GM23338 (cell line): ENCODE measurements at regions not wholly inside any gene's neighbourhood (a gene's known extent, or its start where the extent isn't known, plus 50 kb on each side); places are given as distances from the start of the nearest gene placed in this dataset.

Source experiments
- ATAC-seq: fragments of 200-7000 bp; cut with Tn5 transposase; 3 replicates; pipeline ENCODE4 v1.9.1; 2020
- DNase-seq: peaks from one replicate; pipeline ENCODE4 v3.0.0-alpha.2; 2015; ENCODE audit warnings: low spot score
- H2AFZ ChIP-seq: fragments of 200-600 bp; sonication (generic); 2 replicates; pipeline ENCODE4 v1.8.0; 2016; ENCODE audit warnings: antibody characterized with exemption, mild to moderate bottlenecking, moderate library complexity
- H3F3A ChIP-seq: fragments of 200-600 bp; sonication (generic); replicated peaks from 2 replicates; pipeline ENCODE4 v1.8.0; 2017; ENCODE audit warnings: antibody characterized with exemption, mixed run types, low read depth
- H3K27ac ChIP-seq: fragments of 200-600 bp; sonication (generic); 2 replicates; pipeline ENCODE4 v1.6.1; 2016; ENCODE audit warnings: low read depth
- H3K27me3 ChIP-seq: fragments of 200-600 bp; sonication (generic); 2 replicates; pipeline ENCODE4 v1.8.0; 2016; ENCODE audit warnings: mild to moderate bottlenecking, mixed run types, moderate library complexity; ENCODE audit not compliant: insufficient read depth
- H3K36me3 ChIP-seq: fragments of 200-600 bp; sonication (generic); 2 replicates; pipeline ENCODE4 v1.8.0; 2016; ENCODE audit warnings: mild to moderate bottlenecking; ENCODE audit not compliant: insufficient read depth
- H3K4me1 ChIP-seq: fragments of 200-600 bp; sonication (generic); 2 replicates; pipeline ENCODE4 v1.8.0; 2016; ENCODE audit warnings: mild to moderate bottlenecking, moderate library complexity; ENCODE audit not compliant: insufficient read depth
- H3K4me2 ChIP-seq: fragments of 200-600 bp; sonication (generic); 2 replicates; pipeline ENCODE4 v1.7.1; 2017; ENCODE audit warnings: mixed run types
- H3K4me3 ChIP-seq: fragments of 200-600 bp; sonication (generic); 2 replicates; pipeline ENCODE4 v1.6.1; 2016; ENCODE audit warnings: mixed run types
- H3K79me2 ChIP-seq: fragments of 200-600 bp; sonication (generic); replicated peaks from 2 replicates; pipeline ENCODE4 v1.8.0; 2017; ENCODE audit warnings: mild to moderate bottlenecking; ENCODE audit not compliant: insufficient read depth
- H3K9me2 ChIP-seq: fragments of 200-600 bp; sonication (generic); 2 replicates; pipeline ENCODE4 v1.8.0; 2017; ENCODE audit not compliant: insufficient read depth
- H4K20me1 ChIP-seq: fragments of 200-600 bp; sonication (generic); replicated peaks from 2 replicates; pipeline ENCODE4 v1.8.0; 2017; ENCODE audit warnings: mild to moderate bottlenecking; ENCODE audit not compliant: insufficient read depth
- H3K27ac Mint-ChIP-seq: 2 replicates; pipeline ENCODE4 v1.8.0; 2020; ENCODE audit warnings: inconsistent platforms, mild to moderate bottlenecking, moderate library complexity, mixed read lengths
- H3K27me3 Mint-ChIP-seq: 3 replicates; pipeline ENCODE4 v1.8.0; 2022; ENCODE audit warnings: low read depth, mild to moderate bottlenecking, moderate library complexity, mixed read lengths, inconsistent platforms; ENCODE audit not compliant: insufficient read depth, poor library complexity
- H3K36me3 Mint-ChIP-seq: 3 replicates; pipeline ENCODE4 v1.8.0; 2021; ENCODE audit warnings: low read depth, mild to moderate bottlenecking, inconsistent platforms, moderate library complexity, mixed read lengths
- H3K4me1 Mint-ChIP-seq: 3 replicates; pipeline ENCODE4 v1.8.0; 2020; ENCODE audit warnings: mild to moderate bottlenecking, inconsistent platforms, mixed read lengths
- H3K4me3 Mint-ChIP-seq: 3 replicates; pipeline ENCODE4 v1.8.0; 2021; ENCODE audit warnings: moderate library complexity, mild to moderate bottlenecking, inconsistent platforms, mixed read lengths
- H3K9me3 Mint-ChIP-seq: 3 replicates; pipeline ENCODE4 v1.8.0; 2020; ENCODE audit warnings: moderate library complexity, mild to moderate bottlenecking, inconsistent platforms, mixed read lengths
- CREB1 ChIP-seq: fragments of 250-450 bp; sonication (Bioruptor Pico); IDR thresholded peaks from 2 replicates; pipeline ENCODE4 v1.5.0; 2020; ENCODE audit warnings: low read depth, mild to moderate bottlenecking, moderate library complexity
- EZH2 ChIP-seq: fragments of 200-600 bp; sonication (generic); IDR thresholded peaks from one replicate; pipeline ENCODE4 v1.8.0; 2017; ENCODE audit warnings: antibody characterized with exemption, mild to moderate bottlenecking, low read depth; ENCODE audit not compliant: unreplicated experiment
- EZH2phosphoT487 ChIP-seq: fragments of 200-600 bp; sonication (generic); IDR thresholded peaks from one replicate; pipeline ENCODE4 v1.8.1; 2018; ENCODE audit warnings: antibody characterized with exemption; ENCODE audit not compliant: unreplicated experiment
- JUNB ChIP-seq: IDR thresholded peaks from one replicate; pipeline ENCODE4 v1.6.1; 2016; ENCODE audit warnings: antibody characterized with exemption; ENCODE audit not compliant: unreplicated experiment
- NANOG ChIP-seq: IDR thresholded peaks from 2 replicates; pipeline ENCODE4 v1.6.1; 2016; ENCODE audit warnings: antibody characterized with exemption, borderline replicate concordance
- POLR2AphosphoS5 ChIP-seq: IDR thresholded peaks from 2 replicates; pipeline ENCODE4 v1.6.1; 2016; ENCODE audit warnings: antibody characterized with exemption, low read depth
- REST ChIP-seq: IDR thresholded peaks from one replicate; pipeline ENCODE4 v1.6.1; 2018; ENCODE audit warnings: antibody characterized with exemption; ENCODE audit not compliant: unreplicated experiment
- STAT1 ChIP-seq: IDR thresholded peaks from one replicate; pipeline ENCODE4 v1.6.1; 2016; ENCODE audit warnings: antibody characterized with exemption; ENCODE audit not compliant: unreplicated experiment
- ZNF114 ChIP-seq: fragments of 250-450 bp; sonication (Bioruptor Pico); IDR thresholded peaks from 2 replicates; pipeline ENCODE4 v1.5.0; 2020; ENCODE audit warnings: mild to moderate bottlenecking, moderate library complexity
- ZNF331 ChIP-seq: fragments of 250-450 bp; sonication (Bioruptor Pico); IDR thresholded peaks from 2 replicates; pipeline ENCODE4 v1.5.0; 2020; ENCODE audit warnings: low read depth, mild to moderate bottlenecking, moderate library complexity
- ZNF462 ChIP-seq: fragments of 250-450 bp; sonication (Bioruptor Pico); IDR thresholded peaks from 2 replicates; pipeline ENCODE4 v1.5.0; 2020; ENCODE audit warnings: mild to moderate bottlenecking, moderate library complexity
- TF ChIP-seq, protein P1 (sequence below), 2 experiments: fragments of 200-600 bp in 1 of 2; sonication (generic) in 1 of 2; conservative IDR thresholded peaks; 2 replicates each; pipeline versions ENCODE4 v1.5.1 to v1.6.1; 2016 to 2017; ENCODE audit warnings: antibody characterized with exemption in 2 of 2, low read depth in 2 of 2, mild to moderate bottlenecking in 2 of 2, moderate library complexity in 1 of 2
- TF ChIP-seq, protein P2 (sequence below): IDR thresholded peaks from 2 replicates; pipeline ENCODE4 v1.6.1; 2016; ENCODE audit warnings: antibody characterized with exemption

- Mint-ChIP-seq H3K4me3 (no peak overlapping the region), H3K9me3 (peaks cover 2% of the 10 kb centered on the region; the same call in 2 of the 3 replicates), H3K4me1 (peaks cover 22% of the 10 kb centered on the region), H3K27me3 (no peaks in the 10 kb centered on the region), H3K27ac (no peak overlapping the region), H3K36me3 (peaks cover 6% of the 10 kb centered on the region; the same call in 2 of the 3 replicates)
- DNase-seq: no peak
- Histone ChIP-seq H3K9me2 (peaks cover 3% of the 10 kb centered on the region; the same call in 1 of the 2 replicates), H3K4me1 (peaks cover 16% of the 10 kb centered on the region), H3F3A (no peaks in the 10 kb centered on the region), H3K79me2 (no peaks in the 10 kb centered on the region), H2AFZ (peak overlapping the region; percentile 30; the same call in 1 of the 2 replicates), H3K27me3 (no peaks in the 10 kb centered on the region), H3K4me2 (no peak overlapping the region), H3K4me3 (no peak overlapping the region), H3K27ac (no peak overlapping the region), H3K36me3 (no peaks in the 10 kb centered on the region), H4K20me1 (no peaks in the 10 kb centered on the region)
- ATAC-seq: no peak
- TF ChIP-seq CREB1 (no peak), STAT1 (no peak), EZH2 (no peak), ZNF114 (CRISPR knock-in tag) (no peak), JUNB (no peak), REST (no peak), ZNF331 (no peak), POLR2AphosphoS5 (no peak), EZH2phosphoT487 (no peak), ZNF462 (CRISPR knock-in tag) (no peak), NANOG (no peak)
- TF ChIP-seq, protein P1, sequence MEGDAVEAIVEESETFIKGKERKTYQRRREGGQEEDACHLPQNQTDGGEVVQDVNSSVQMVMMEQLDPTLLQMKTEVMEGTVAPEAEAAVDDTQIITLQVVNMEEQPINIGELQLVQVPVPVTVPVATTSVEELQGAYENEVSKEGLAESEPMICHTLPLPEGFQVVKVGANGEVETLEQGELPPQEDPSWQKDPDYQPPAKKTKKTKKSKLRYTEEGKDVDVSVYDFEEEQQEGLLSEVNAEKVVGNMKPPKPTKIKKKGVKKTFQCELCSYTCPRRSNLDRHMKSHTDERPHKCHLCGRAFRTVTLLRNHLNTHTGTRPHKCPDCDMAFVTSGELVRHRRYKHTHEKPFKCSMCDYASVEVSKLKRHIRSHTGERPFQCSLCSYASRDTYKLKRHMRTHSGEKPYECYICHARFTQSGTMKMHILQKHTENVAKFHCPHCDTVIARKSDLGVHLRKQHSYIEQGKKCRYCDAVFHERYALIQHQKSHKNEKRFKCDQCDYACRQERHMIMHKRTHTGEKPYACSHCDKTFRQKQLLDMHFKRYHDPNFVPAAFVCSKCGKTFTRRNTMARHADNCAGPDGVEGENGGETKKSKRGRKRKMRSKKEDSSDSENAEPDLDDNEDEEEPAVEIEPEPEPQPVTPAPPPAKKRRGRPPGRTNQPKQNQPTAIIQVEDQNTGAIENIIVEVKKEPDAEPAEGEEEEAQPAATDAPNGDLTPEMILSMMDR (conservative IDR thresholded peaks at IDR 0.05; ENCODE audit: low read depth in 2 of 2): no peak
- TF ChIP-seq, protein P2, sequence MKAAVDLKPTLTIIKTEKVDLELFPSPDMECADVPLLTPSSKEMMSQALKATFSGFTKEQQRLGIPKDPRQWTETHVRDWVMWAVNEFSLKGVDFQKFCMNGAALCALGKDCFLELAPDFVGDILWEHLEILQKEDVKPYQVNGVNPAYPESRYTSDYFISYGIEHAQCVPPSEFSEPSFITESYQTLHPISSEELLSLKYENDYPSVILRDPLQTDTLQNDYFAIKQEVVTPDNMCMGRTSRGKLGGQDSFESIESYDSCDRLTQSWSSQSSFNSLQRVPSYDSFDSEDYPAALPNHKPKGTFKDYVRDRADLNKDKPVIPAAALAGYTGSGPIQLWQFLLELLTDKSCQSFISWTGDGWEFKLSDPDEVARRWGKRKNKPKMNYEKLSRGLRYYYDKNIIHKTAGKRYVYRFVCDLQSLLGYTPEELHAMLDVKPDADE: no peak
These were observed 978.2 kb upstream of the NCAM2 start for GRCh38 chr21:20020026-20020425.
